ENCODE measurements at regions not wholly inside any gene's neighbourhood (a gene's known extent, or its start where the extent isn't known, plus 50 kb on each side); places are given as distances from the start of the nearest gene placed in this dataset.

DNA sequence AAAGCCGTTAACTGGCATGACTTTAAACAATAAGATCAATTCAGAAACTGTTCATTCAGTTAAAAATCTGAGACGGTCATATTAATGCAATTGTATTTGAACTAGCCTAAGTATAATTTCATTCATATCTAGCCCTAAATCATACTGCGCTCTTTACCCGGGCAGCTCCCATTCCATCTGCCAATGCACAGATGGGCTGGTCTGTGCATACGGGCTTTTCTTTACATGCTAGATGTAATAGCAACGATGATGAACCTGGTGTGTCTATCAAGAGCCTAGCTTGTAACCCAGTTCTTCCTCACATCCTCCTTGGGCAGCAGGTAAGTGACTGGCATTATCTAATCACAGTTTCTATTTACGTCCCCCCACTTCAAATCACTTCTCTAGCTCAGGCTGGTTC is 631.5 kb upstream of the KLHL29 start:
- no peak overlapping the region for H3K27ac ChIP-seq (ENCODE audit: insufficient read depth, low read length)
- DNase-seq (ENCODE audit: low read depth in 2 of 2) = no peak
- no peaks in the 10 kb centered on the region for H3K4me1 ChIP-seq (ENCODE audit: control insufficient read depth, extremely low read depth, insufficient read depth, low read length)
- no peak overlapping the region for H2AFZ ChIP-seq (ENCODE audit: low read length)
- H3K27me3 ChIP-seq (ENCODE audit: control insufficient read depth, insufficient read depth, low read length) = no peaks in the 10 kb centered on the region
- H3K4me3 ChIP-seq (replicated peaks in 1 of 4; ENCODE audit: control extremely low read depth in 1 of 4, insufficient read depth in 1 of 4, low read depth in 3 of 4, low read length in 4 of 4) = no peak overlapping the region
- TF ChIP-seq EZH2 (IDR thresholded peaks at IDR 0.05; ENCODE audit: low read length, missing control alignments) = no peak
- TF ChIP-seq, protein P1, sequence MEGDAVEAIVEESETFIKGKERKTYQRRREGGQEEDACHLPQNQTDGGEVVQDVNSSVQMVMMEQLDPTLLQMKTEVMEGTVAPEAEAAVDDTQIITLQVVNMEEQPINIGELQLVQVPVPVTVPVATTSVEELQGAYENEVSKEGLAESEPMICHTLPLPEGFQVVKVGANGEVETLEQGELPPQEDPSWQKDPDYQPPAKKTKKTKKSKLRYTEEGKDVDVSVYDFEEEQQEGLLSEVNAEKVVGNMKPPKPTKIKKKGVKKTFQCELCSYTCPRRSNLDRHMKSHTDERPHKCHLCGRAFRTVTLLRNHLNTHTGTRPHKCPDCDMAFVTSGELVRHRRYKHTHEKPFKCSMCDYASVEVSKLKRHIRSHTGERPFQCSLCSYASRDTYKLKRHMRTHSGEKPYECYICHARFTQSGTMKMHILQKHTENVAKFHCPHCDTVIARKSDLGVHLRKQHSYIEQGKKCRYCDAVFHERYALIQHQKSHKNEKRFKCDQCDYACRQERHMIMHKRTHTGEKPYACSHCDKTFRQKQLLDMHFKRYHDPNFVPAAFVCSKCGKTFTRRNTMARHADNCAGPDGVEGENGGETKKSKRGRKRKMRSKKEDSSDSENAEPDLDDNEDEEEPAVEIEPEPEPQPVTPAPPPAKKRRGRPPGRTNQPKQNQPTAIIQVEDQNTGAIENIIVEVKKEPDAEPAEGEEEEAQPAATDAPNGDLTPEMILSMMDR (conservative IDR thresholded peaks at IDR 0.05 in 1 of 2, IDR thresholded peaks at IDR 0.05 in 1 of 2; ENCODE audit: low read depth in 1 of 2, low read length in 2 of 2) = no peak
- H3K79me2 ChIP-seq (ENCODE audit: control insufficient read depth, insufficient read depth, low read length) = no peaks in the 10 kb centered on the region
- H4K20me1 ChIP-seq (ENCODE audit: control insufficient read depth, extremely low read depth, insufficient read depth, low read length) = no peaks in the 10 kb centered on the region
- no peak overlapping the region for H3K4me2 ChIP-seq (ENCODE audit: extremely low read depth, insufficient read depth, low read length)
- no peak overlapping the region for H3K9ac ChIP-seq (ENCODE audit: insufficient read depth, low read length)
- H3K36me3 ChIP-seq (ENCODE audit: control insufficient read depth, insufficient read depth, low read length) = no peaks in the 10 kb centered on the region
- H3K9me3 ChIP-seq (ENCODE audit: control insufficient read depth, insufficient read depth, low read depth, low read length) = no peaks in the 10 kb centered on the region

- TF ChIP-seq, protein P1 (conservative IDR thresholded peaks at IDR 0.05 in 1 of 2, IDR thresholded peaks at IDR 0.05 in 1 of 2; ENCODE audit: low read depth in 1 of 2, low read length in 2 of 2) = no peak
- TF ChIP-seq EZH2 (IDR thresholded peaks at IDR 0.05; ENCODE audit: low read length, missing control alignments) = no peak
- Histone ChIP-seq H3K27ac (ENCODE audit: insufficient read depth, low read length) (no peak overlapping the region), H2AFZ (ENCODE audit: low read length) (no peak overlapping the region), H3K9me3 (ENCODE audit: control insufficient read depth, insufficient read depth, low read depth, low read length) (no peaks in the 10 kb centered on the region), H4K20me1 (ENCODE audit: control insufficient read depth, extremely low read depth, insufficient read depth, low read length) (no peaks in the 10 kb centered on the region), H3K9ac (ENCODE audit: insufficient read depth, low read length) (no peak overlapping the region), H3K27me3 (ENCODE audit: control insufficient read depth, insufficient read depth, low read length) (no peaks in the 10 kb centered on the region), H3K79me2 (ENCODE audit: control insufficient read depth, insufficient read depth, low read length) (no peaks in the 10 kb centered on the region), H3K4me1 (ENCODE audit: control insufficient read depth, extremely low read depth, insufficient read depth, low read length) (no peaks in the 10 kb centered on the region), H3K36me3 (ENCODE audit: control insufficient read depth, insufficient read depth, low read length) (no peaks in the 10 kb centered on the region), H3K4me2 (ENCODE audit: extremely low read depth, insufficient read depth, low read length) (no peak overlapping the region), H3K4me3 (replicated peaks in 1 of 4; ENCODE audit: control extremely low read depth in 1 of 4, insufficient read depth in 1 of 4, low read depth in 3 of 4, low read length in 4 of 4) (no peak overlapping the region)
- DNase-seq (ENCODE audit: low read depth in 2 of 2) = no peak
Observed at GRCh38 chr2:22756276-22757043, 628.5 kb upstream of the KLHL29 start.

DNA sequence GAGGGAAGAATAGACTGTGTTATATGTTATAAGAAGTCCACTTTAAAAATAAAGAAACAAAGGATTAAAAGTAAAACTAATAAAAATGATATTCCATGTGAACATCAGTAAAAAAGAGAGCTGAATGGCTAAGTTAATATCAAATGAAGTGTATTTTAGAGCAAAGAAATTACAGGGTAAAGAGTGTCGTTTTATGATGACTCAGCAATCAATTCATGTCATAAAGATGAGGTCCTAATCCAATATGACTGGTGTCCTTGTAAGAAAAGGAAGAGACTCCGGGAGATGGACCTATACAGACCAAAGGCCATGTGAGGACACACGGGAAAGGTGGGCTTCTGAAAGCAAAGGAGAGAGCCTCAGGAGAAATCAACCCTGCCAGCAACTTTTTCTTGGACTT is 615.5 kb upstream of the KLHL29 start:
- Histone ChIP-seq H3K27ac (ENCODE audit: insufficient read depth, low read length) (no peak overlapping the region), H3K9ac (ENCODE audit: insufficient read depth, low read length) (no peak overlapping the region), H3K36me3 (ENCODE audit: control insufficient read depth, insufficient read depth, low read length) (no peaks in the 10 kb centered on the region), H3K27me3 (ENCODE audit: control insufficient read depth, insufficient read depth, low read length) (no peaks in the 10 kb centered on the region), H3K4me2 (ENCODE audit: extremely low read depth, insufficient read depth, low read length) (no peak overlapping the region), H4K20me1 (ENCODE audit: control insufficient read depth, extremely low read depth, insufficient read depth, low read length) (no peaks in the 10 kb centered on the region), H3K9me3 (ENCODE audit: control insufficient read depth, insufficient read depth, low read depth, low read length) (no peaks in the 10 kb centered on the region), H2AFZ (ENCODE audit: low read length) (no peak overlapping the region), H3K4me1 (ENCODE audit: control insufficient read depth, extremely low read depth, insufficient read depth, low read length) (no peaks in the 10 kb centered on the region), H3K4me3 (replicated peaks in 1 of 4; ENCODE audit: control extremely low read depth in 1 of 4, insufficient read depth in 1 of 4, low read depth in 3 of 4, low read length in 4 of 4) (no peak overlapping the region), H3K79me2 (ENCODE audit: control insufficient read depth, insufficient read depth, low read length) (no peaks in the 10 kb centered on the region)
- TF ChIP-seq EZH2 (IDR thresholded peaks at IDR 0.05; ENCODE audit: low read length, missing control alignments) = no peak
- TF ChIP-seq, protein P1 (conservative IDR thresholded peaks at IDR 0.05 in 1 of 2, IDR thresholded peaks at IDR 0.05 in 1 of 2; ENCODE audit: low read depth in 1 of 2, low read length in 2 of 2) = no peak
- DNase-seq (ENCODE audit: low read depth in 2 of 2) = no peak
